ENCODE measurements at regions not wholly inside any gene's neighbourhood (a gene's known extent, or its start where the extent isn't known, plus 50 kb on each side); places are given as distances from the start of the nearest gene placed in this dataset.

DNA sequence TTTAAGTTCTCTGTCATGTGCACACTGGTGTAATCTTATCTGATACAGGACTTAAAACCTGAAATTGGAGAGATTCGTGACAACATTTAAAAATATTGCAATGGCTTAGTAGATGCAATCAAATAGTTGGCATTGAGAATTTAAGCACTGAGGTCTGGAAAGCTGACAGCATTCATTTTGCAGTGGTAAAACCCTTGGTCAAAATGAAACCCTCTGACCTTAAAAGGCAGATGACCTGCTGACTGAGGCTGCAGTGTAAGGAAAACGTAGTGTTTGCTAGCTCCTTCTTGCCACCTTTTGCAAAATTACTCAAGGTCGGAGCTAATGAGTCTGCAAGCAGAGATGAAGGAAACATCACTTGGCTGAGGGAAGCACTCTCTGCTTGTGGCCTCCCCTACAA lies 150.6 kb downstream of the KCTD12 start:
- TF ChIP-seq, protein P1, sequence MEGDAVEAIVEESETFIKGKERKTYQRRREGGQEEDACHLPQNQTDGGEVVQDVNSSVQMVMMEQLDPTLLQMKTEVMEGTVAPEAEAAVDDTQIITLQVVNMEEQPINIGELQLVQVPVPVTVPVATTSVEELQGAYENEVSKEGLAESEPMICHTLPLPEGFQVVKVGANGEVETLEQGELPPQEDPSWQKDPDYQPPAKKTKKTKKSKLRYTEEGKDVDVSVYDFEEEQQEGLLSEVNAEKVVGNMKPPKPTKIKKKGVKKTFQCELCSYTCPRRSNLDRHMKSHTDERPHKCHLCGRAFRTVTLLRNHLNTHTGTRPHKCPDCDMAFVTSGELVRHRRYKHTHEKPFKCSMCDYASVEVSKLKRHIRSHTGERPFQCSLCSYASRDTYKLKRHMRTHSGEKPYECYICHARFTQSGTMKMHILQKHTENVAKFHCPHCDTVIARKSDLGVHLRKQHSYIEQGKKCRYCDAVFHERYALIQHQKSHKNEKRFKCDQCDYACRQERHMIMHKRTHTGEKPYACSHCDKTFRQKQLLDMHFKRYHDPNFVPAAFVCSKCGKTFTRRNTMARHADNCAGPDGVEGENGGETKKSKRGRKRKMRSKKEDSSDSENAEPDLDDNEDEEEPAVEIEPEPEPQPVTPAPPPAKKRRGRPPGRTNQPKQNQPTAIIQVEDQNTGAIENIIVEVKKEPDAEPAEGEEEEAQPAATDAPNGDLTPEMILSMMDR (IDR thresholded peaks at IDR 0.05; ENCODE audit: insufficient read depth, low read length, poor library complexity, severe bottlenecking) = no peak
- Histone ChIP-seq H3K4me3 (replicated peaks; ENCODE audit: low read depth, low read length) (no peak overlapping the region), H3K27me3 (replicated peaks; ENCODE audit: control insufficient read depth, insufficient read depth, low read length) (no peaks in the 10 kb centered on the region), H3K36me3 (ENCODE audit: control insufficient read depth, insufficient read depth, low read length) (no peaks in the 10 kb centered on the region)
- peak; percentile 24 for DNase-seq (ENCODE audit: extremely low read depth, insufficient read length)

DNA sequence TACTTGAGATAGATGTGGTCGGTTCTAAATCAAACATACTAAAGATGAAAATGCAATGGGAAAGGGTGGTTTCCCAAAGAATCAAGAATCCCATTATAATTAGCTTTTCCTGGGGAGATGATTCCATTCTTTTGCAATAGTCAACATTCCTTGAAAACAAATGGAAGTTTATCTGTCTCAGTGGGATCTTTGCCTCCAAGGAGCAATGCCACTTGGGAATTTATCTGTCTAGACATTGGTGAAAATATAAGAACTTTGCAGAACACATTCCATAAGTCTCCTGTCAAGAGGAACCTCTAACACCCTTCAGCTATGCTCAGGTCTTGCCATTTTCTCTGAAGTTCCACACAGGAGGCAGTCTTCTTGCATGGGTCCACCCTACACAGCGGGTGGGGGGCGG lies 152.5 kb downstream of the KCTD12 start:
- TF ChIP-seq, protein P1 (IDR thresholded peaks at IDR 0.05; ENCODE audit: insufficient read depth, low read length, poor library complexity, severe bottlenecking) = no peak
- no peak for DNase-seq (ENCODE audit: extremely low read depth, insufficient read length)
- Histone ChIP-seq H3K4me3 (replicated peaks; ENCODE audit: low read depth, low read length) (no peak overlapping the region), H3K36me3 (ENCODE audit: control insufficient read depth, insufficient read depth, low read length) (no peaks in the 10 kb centered on the region), H3K27me3 (replicated peaks; ENCODE audit: control insufficient read depth, insufficient read depth, low read length) (no peaks in the 10 kb centered on the region)

DNA sequence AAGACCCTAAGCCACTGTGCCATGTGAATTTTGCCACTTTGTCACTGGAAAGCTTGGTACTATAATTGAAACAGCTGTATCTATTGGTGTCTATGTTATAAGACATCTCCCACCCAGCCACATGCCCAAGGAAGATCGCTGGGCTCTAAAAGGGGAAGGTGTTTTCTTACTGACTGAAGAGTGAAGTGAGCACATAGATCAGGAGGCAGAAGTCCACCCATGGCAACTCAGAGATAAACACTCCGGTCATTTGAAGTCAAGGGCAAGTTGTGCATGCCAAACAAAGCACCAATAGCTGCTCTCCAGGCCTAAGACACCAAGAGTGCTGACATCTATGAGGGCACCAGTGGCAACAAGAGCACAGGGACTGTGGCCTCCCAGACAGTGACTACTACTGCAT lies 153.8 kb downstream of the KCTD12 start:
- no peak for DNase-seq (ENCODE audit: extremely low read depth, insufficient read length)
- TF ChIP-seq, protein P1 (IDR thresholded peaks at IDR 0.05; ENCODE audit: insufficient read depth, low read length, poor library complexity, severe bottlenecking) = no peak
- Histone ChIP-seq H3K36me3 (ENCODE audit: control insufficient read depth, insufficient read depth, low read length) (no peaks in the 10 kb centered on the region), H3K4me3 (replicated peaks; ENCODE audit: low read depth, low read length) (no peak overlapping the region), H3K27me3 (replicated peaks; ENCODE audit: control insufficient read depth, insufficient read depth, low read length) (no peaks in the 10 kb centered on the region)

DNA sequence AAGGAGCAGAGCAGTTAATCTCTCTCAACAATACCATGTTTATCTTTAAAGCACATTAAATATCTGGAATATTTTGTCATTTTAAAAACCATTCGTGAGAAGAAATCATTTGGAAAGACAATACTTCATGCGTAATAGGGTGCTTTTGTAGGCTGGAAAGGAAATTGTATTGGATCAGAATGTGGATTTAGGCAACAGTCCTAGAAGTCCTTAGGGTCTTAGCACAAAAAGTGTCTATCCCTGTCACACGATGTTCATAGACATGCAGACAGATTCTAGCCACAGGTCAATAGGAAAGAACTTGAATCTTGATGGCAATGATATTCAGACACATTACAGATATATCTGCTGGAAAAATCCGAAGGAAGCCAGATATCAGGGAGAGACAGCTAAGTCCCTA lies 156.0 kb downstream of the KCTD12 start:
- TF ChIP-seq, protein P1 (IDR thresholded peaks at IDR 0.05; ENCODE audit: insufficient read depth, low read length, poor library complexity, severe bottlenecking) = no peak
- H3K4me3 ChIP-seq (replicated peaks; ENCODE audit: low read depth, low read length) = no peak overlapping the region
- H3K27me3 ChIP-seq (replicated peaks; ENCODE audit: control insufficient read depth, insufficient read depth, low read length) = no peaks in the 10 kb centered on the region
- H3K36me3 ChIP-seq (ENCODE audit: control insufficient read depth, insufficient read depth, low read length) = no peaks in the 10 kb centered on the region
- DNase-seq (ENCODE audit: extremely low read depth, insufficient read length) = no peak

DNA sequence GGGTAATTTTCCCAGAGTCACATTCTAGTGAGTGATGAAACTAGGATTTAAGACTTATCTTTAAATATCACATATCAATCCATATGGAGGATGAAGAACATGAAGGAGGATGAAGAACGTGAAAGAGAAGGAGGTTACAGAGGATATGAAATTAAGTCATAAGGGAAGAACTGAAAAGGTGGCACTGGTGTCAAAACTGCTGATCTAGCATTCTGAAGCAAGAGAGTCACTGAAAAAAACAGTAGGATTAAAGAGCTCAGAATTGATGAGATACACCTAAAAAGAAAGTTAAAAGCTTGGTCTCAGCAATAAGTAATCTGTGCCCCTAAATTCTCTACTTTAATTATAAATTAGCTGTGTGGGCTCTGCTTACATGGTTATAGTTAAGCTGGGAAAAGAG lies 156.5 kb downstream of the KCTD12 start:
- Histone ChIP-seq H3K4me3 (replicated peaks; ENCODE audit: low read depth, low read length) (no peak overlapping the region), H3K36me3 (ENCODE audit: control insufficient read depth, insufficient read depth, low read length) (no peaks in the 10 kb centered on the region), H3K27me3 (replicated peaks; ENCODE audit: control insufficient read depth, insufficient read depth, low read length) (no peaks in the 10 kb centered on the region)
- TF ChIP-seq, protein P1 (IDR thresholded peaks at IDR 0.05; ENCODE audit: insufficient read depth, low read length, poor library complexity, severe bottlenecking) = no peak
- no peak for DNase-seq (ENCODE audit: extremely low read depth, insufficient read length)

DNA sequence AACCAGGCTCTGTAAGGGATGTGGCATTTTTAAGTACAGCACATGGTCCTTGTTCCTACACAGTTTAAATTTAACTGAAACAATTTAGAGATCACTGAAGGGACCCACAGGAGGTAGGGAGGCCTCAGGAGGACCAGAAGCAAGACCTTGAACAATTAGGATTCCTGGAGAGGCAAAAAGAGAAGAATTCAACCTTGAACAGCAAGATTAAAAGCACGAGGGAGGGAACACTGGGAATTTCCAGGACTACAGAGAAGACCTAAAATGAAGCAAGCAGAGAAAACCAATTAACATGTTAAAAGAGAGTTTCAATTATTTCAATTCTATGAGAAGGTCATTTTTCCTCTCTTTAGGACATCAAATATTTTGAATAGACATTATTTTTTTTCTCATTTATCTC lies 160.3 kb downstream of the KCTD12 start:
- H3K36me3 ChIP-seq (ENCODE audit: control insufficient read depth, insufficient read depth, low read length) = no peaks in the 10 kb centered on the region
- H3K4me3 ChIP-seq (replicated peaks; ENCODE audit: low read depth, low read length) = no peak overlapping the region
- no peaks in the 10 kb centered on the region for H3K27me3 ChIP-seq (replicated peaks; ENCODE audit: control insufficient read depth, insufficient read depth, low read length)
- TF ChIP-seq, protein P1 (IDR thresholded peaks at IDR 0.05; ENCODE audit: insufficient read depth, low read length, poor library complexity, severe bottlenecking) = no peak
- DNase-seq (ENCODE audit: extremely low read depth, insufficient read length) = no peak

All from GM06990 (cell line).